SHP77 (cell line): ENCODE measurements at regions not wholly inside any gene's neighbourhood (a gene's known extent, or its start where the extent isn't known, plus 50 kb on each side); places are given as distances from the start of the nearest gene placed in this dataset.
"Not testable (repeated sequence)": the region's sequence is repeated elsewhere in the genome, so short reads cannot be mapped to it uniquely, and the experiment has no call there.

Experiments used
- DNase-seq, 2 experiments: peaks; one replicate each; lab custom pipeline; 2025; lab: John Stamatoyannopoulos, UW

DNA sequence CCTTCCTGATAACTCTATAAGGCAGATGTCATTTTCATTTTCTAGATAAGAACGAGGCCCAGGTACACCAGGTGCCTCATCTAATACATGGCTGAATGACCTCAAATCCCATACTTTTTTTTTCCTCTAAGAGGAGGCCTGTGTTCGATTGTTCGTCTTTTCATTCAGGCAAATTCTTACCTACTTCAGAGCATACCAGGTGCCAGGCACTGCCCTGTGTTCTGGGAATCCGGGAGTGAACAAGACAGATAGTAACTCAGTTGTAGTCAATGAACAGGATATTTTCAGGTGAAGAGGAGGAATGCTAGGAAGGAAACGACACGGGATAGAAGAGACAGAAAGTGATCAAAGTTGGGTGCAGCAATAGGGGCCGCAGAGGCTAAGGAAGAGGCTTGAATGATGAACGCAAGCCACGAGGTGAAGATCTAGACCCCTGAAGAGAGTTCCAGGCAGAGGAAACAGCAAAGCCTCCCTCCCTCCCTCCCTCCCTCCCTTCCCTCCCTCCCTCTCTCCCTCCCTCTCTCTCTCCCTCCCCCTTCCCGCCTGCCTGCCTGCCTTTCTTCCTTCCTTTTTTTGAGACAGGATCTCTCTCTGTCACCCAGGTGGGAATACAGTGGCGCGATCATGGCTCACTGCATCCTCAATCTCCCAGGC, 150.1 kb upstream of the ZNF217 start:
- DNase-seq: no peak

DNA sequence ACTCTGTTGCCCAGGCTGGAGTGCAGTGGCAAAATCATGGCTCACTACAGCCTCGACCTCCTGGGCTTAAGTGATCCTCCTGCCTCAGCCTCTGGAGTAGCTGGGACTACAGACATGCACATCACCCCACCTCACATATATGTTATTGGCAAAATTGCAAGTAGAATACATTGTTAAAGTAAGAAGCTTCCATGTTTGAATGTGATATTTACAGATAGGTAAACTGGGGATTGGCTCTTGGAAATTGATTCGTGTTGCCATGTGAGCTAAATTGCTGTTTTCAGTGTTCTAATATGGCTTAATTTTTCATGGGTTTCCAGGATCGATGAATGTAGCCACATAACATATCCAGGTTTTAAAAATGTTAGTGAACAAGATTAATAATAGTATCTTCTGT, 149.0 kb upstream of the ZNF217 start:
- no peak for DNase-seq

GRCh38 chr20:53741726-53742028, 148.0 kb upstream of the ZNF217 start:
- DNase-seq: no peak

DNA sequence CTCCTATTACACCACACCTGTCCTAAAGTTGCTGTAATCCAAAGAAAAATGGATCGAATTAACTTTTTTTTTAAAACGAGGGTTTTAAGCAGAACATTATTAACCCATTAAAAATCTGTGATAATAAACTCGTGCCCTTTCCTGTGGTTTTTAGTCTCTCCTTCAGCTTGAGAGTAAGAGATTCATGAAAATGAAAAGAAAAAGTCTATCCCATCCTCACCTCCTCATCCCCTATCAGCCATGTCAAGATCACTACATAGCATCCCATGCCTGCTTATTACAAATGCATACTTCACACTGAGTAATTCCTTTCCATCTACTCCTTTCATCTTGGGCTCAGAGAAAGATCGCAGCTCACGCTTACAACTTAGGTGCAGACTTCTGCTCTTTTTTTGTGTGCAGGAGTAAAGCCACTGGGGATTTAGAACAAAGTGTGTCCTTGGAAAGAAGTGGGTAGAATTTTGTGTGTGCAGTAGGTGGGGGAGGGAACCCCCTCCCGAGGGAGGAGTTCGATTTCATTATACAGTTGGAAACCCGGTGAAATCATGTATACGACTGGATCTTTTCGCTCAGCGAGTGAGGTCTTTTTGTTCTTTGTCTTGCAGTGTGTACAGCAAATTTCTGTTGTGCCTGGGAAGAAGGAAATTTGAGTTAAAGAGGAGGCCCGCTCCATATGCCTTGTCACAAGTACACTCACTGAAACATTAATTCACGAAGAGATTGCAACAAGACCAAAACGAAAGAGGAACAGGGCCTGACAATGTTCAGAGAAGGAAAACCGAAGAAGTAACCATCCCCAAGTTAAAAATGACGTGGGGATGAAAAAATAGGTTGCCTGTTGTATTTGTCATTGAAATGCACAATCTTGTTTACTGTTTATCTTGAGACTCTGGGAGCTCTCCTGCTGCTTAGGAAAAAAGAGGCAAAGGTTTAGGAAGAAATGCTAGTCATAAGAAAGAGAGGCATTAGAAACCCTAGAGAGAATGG, 146.5 kb upstream of the ZNF217 start:
- DNase-seq: no peak

- no peak for DNase-seq
These were observed 145.5 kb upstream of the ZNF217 start for GRCh38 chr20:53738945-53739798.

- no peak for DNase-seq
These were observed 144.7 kb upstream of the ZNF217 start for GRCh38 chr20:53738039-53738944.

DNA sequence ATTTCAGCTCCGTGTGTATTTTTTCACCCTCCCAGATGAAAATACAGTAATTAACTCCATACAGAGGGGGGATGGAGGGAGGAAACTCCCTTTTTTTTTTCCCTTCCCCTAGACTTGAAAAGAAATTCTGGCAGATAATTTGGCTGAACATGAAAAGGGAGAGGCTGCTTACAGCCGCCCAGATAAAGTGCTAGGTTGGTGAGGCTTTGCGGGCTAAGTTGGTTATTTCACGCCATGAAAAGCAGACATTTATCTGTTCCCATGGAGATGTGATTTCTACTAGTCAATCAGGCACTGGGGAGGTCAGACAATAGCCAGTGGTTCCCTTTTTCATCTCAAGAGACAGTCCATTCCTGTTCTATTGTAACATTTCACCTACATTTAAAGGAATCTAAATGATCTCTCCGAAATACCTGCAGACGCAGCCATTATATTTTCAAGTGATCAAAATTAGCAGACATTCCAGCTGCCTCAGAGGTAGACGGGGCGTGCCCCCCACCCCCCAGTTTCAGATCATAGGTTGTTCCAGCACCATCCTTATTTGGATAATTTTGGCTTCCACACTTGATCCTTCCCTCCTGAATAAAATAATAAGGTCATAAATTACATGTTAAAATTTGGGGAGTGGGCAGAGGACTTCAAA, 143.9 kb upstream of the ZNF217 start:
- DNase-seq: no peak

DNA sequence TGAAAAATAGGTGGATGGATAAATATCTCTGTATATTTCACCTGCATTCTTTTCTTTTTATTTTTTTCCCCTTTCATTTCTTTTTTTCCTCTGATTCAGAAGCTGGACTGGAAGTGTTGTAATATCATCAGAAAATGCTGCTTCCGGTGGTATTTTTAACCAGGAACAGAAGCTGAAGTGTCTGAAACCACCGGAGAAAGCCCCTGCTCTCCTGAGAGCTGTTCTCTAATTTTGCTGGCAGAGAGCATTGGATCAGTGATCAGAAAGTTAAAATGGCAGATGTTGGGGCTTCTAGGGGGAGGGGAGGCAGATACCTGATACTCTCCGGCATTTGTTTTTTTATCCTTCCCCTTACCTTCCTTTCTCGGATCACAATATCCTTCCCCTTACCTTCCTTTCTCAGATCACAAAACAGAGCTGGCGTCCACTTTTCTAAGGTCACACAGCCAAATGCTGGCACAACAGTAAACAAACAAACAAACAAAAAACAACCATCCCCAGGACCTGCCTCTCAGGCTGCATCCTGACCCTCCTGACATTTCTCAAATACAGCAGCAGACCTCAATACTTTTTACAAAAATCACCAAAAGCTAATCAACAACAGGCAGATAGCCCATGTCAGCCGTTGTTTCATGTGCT, 143.2 kb upstream of the ZNF217 start:
- DNase-seq: no peak

DNA sequence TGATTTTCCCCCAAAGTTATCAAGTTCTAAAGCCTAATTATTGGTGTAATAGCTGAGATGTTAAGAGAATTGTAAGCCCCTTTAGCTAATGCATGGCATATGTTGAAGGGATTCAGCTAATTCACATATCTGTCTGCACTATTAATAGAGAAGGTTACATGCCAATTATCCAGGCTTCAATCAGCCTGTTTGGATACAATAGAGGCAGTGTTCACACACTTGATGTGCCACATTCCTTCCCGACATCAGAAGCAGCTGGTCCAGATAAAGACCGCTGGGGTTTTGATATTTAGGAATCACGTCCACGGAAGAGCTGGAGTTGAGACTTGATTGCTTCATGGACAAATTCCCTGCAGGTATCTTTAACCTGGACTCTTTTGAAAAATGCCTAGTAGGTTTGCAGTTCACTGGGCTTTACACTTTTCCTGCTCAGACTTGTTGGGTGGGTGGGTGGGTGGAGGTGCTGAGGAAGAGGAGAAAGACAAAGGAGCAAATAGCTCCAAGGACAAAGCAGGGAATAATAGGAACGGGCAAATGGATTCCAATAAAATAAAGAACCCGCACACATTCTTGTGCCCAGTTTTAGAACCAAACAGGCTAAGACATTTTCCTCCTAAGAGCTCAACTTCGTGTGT, 142.6 kb upstream of the ZNF217 start:
- DNase-seq: no peak

DNA sequence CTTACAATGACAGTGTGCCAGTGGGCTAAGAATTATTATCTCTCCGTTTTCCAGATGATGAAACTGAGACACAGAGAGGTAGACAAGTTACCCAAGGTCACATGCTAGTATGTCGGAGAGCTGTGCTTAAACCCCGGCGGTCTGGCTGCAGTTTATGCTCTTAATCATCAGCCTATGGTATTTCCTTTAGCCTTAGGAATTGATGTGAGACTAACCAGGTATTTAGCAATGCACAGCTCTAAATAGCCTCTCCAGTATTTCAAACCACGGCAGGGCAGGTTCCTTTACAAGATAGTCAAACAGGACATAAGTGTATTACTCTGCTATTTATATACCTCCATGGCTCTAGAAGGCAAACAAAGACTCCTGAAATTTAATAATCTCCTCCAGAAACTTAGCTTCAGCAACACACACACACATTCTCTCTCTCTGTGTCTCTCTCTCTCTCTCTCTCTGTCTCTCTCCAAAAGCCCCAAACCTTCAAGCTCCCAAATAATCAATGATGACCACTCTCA, 142.0 kb upstream of the ZNF217 start:
- no peak for DNase-seq

DNA sequence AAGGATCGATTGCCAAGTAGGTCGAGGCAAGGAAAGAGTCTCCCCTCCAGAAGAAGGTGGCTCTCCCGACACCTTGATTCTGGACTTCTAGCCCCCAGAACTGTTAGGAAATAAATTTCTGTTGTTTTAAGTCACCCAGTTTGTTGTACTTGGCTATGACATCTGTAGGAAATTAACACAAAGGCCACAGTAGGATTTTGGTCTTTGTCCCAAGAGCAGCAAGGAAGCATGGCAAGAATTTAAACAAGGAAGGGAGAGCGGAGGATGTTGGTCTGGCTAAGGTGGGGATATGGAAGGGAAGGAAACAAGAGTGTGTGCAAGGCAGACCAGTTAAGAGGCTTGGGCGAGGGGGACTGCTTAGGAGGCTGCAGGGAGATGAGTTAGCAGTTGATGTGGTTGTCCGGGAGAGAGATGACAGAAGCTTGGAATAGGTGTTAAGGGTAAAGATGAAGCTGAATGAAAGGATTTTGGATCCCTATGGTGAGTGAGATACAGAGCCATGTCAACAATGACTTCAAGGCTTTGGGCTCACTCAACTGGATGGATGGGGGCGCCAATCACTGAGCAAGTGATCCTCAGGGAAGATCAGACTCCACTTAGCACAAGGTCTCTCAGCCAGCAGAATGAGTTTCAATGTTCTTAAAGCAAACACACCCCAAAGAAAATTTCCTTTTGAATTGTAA, 140.5 kb upstream of the ZNF217 start:
- no peak for DNase-seq

DNA sequence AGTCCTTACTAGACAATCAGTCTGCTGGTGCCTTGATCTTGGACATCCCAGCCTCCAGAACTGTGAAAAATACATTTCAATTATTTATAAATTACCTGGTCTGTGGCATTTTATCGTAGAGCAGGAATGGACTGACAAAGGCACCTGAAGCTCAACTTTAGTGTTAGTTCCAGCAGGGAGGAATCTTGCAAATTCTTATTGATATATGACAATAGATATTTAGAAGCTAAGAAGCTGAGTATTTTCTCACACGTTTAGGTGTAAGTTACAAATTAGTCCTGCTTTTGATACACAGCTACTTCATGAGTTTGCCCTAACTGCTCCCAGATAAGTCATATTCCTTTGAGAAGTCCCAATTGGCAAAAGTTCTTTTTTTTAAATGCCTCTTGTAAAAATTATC, 138.0 kb upstream of the ZNF217 start:
- no peak for DNase-seq

DNA sequence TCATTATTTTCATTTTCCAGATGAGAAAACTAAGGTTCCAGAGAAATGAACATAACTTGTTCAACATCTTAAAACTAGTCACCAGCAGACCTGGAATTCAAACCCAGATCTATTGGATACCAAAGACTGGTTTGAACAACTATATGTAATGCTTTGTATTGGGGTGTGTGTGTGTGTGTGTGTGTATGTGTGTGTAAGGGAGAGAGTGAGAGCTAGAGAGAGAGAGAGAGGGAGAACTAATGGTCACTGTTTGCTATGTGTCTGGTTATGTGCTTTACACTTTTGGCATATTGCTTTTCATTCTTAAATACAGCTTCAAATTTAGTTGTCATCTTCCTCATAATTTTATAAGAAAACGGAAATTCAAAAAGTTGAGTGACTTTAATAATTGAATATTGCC, 134.7 kb upstream of the ZNF217 start:
- DNase-seq: no peak

GRCh38 chr20:53727239-53727638, 133.6 kb upstream of the ZNF217 start:
- DNase-seq: not testable (repeated sequence)

GRCh38 chr20:53725575-53725970, 131.9 kb upstream of the ZNF217 start:
- no peak for DNase-seq

DNA sequence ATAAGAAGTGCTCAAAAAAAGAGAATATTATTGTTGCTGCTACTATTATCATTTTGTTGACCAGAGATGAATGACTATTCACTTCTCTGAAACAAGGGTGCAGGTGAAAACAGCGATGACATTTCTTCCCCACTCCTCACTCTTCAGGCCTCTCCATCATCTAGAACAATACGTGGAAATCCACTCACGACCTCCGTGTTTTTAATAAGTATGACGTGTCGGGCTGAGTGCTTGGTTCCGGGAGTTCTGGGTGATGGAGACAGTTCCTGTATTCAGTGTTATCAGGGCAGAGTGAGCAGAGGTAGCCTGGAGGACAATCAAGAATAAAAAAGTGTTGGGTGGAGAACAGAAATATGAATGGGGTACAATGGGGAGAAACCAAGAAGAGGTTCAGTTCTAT, 130.0 kb upstream of the ZNF217 start:
- DNase-seq: no peak

DNA sequence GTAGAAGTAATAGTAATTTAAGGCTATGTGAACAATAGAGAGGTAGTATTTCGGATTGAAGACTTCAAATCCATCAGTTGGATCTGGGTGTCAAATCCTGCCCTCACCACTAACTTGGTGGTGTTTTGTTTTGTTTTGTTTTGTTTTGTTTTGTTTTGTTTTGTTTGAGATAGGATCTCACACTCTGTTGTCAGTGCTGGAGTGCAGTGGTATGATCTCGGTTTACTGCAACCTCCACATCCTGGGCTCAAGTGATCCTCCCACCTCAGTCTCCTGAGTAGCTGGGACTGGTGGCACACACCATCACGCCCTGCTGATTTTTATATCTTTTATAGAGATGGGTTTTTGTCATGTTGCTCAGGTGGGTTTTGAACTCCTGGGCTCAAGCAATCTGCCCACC, 129.4 kb upstream of the ZNF217 start:
- DNase-seq: no peak

- no peak for DNase-seq
These were observed 128.9 kb upstream of the ZNF217 start for GRCh38 chr20:53722515-53723036.

- DNase-seq: not testable (repeated sequence)
These were observed 127.9 kb upstream of the ZNF217 start for GRCh38 chr20:53721445-53721963.
